ENCODE measurements at regions not wholly inside any gene's neighbourhood (a gene's known extent, or its start where the extent isn't known, plus 50 kb on each side); places are given as distances from the start of the nearest gene placed in this dataset.
"Not testable (repeated sequence)": the region's sequence is repeated elsewhere in the genome, so short reads cannot be mapped to it uniquely, and the experiment has no call there.

DNA sequence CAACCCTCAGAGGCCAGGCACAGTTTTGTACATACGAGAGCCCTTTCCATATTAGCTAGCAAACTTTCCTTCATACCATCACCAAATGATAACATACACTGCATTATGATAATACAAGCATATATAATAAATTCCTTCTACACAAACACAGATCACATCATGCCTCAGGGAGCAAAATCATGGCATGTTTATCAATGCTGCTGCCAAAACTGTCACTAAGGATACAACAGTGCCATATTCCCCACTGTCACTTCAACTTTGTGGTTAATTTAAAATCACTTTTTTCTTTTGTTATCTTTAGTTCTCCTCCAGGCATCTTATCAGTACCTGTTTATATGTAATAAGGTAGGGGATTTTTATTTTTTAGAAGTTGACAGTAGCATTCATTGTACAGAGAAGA lies 196.3 kb downstream of the EPM2A start:
- no peak for DNase-seq (ENCODE audit: low read depth in 2 of 2)

DNA sequence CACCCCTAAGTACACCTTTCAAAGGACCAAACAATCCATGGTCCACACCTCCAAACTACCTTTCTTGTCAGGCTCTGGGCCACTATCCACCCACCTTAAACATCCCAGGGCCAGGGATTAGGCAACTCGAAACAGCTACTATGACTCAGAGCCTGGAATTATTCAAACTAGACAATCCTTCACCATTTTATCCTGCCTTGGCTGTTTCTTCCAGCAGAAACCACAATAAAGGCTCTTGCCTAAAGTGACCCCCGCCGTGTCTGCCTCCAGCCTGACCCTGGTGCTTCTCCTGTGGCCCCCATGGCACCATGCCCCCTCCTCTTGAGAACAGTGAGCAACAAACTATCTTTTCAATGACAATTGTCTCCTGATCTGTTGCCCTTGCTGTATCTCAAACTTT lies 195.5 kb downstream of the EPM2A start:
- DNase-seq (ENCODE audit: low read depth in 2 of 2): no peak

GRCh38 chr6:145540741-145541140 lies 194.6 kb downstream of the EPM2A start:
- no peak for DNase-seq (ENCODE audit: low read depth in 2 of 2)

GRCh38 chr6:145544041-145544440 lies 191.3 kb downstream of the EPM2A start:
- DNase-seq (ENCODE audit: low read depth in 2 of 2): no peak

- DNase-seq (ENCODE audit: low read depth in 2 of 2): no peak
Observed at GRCh38 chr6:145544514-145544913, 190.8 kb downstream of the EPM2A start.

DNA sequence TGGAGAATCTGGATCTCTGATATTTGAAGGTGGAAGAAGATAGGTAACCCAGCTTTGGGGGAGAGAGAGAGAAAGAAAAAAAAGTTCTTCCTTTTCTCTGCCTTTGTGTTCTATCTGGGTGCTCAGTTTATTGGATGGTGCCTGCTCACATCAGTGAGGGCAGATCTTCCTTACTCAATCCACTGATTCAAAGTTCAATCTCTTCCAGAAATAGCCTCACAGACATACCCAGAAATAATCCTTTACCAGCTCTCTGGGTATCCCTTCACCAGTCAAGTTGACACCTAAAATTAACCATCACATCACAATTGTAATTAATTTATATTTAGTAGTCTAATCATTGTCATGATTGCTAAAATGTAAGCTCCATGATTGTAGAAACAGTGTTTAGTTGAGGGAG lies 189.1 kb downstream of the EPM2A start:
- DNase-seq (ENCODE audit: low read depth in 2 of 2): no peak

DNA sequence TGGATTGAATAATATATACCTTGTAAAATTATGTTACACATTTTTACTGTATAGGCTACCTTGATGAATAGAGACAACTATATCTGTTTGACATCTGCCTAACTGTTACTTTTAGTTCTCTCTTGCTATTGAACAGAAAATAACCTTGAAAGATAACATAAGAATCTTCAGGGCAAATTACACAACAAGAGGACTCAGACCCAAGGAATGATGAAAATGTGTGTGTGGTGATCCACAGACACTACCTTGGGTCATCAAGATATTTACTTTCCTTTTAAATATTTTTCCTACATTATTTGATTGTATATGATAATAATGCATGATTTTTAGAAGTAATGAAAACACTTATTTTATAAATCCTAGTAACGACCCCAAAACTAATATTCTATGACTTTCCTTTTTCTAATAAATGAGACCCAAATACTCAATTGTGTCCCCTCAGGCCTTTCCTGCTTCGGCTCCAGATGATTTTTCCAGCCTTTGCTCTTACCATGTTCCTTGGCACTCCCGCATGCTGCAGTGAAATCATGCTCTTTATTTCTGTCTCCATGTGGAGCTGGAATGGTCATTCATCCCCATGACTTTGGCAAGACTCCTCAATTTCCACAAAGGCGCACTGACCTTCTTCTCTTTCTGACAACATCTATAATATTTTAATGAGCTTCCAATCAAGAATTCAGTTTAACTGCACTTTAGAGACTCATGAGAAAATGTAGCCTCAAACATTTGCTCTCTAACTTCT lies 187.6 kb downstream of the EPM2A start:
- DNase-seq (ENCODE audit: low read depth in 2 of 2): no peak

DNA sequence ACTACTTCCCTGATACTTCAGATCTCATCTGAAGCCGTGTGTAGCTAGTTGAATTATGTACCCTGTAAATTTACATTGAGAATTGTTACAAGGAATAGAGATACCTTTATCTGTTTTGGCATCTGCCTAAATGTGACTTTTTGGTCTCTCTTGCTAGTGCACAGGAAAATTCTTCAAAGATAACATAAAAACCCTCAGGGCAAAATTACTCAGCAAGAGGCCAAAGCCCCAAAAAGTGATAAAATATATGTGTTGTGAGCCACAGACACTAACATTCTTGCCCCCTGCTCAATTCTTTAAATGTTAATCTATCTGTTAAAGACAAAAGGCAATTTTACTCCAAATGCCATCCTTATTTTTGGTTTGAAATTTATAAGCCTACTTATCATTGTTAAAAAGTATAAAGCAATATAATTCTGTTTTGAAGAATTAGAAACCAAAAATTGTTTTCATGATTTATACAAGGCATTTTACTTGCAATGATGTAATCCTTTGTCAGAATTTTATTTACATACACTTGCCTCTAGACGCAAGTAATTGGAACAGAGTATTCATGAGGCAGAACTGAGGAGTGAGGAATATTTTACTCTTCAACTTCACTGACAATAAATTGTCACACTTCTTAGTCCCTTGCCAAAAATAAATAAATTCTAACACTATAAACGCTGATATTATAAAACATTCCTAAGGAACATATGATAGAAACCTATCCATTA lies 186.2 kb downstream of the EPM2A start:
- no peak for DNase-seq (ENCODE audit: low read depth in 2 of 2)

- DNase-seq (ENCODE audit: low read depth in 2 of 2): no peak
Observed at GRCh38 chr6:145551164-145551563, 184.2 kb downstream of the EPM2A start.

DNA sequence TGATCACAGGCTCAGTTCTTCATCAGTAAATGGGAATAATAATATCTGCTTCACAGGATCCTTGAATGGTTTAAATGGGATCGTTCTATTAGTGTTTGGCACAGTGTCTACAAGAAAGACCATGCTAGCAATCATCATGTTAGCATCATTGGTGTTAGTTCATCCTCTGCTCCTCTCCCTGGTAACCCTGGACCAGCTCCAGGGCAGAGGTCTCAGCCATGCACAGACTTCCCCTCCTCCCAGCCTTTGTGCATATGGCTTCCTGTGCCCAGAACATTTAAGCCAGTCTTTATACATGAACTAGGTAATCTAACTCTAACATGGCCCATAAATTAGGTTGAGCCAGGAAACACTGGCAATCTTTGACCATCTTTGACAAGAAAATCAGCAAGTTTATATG lies 180.2 kb downstream of the EPM2A start:
- DNase-seq (ENCODE audit: low read depth in 2 of 2): no peak

GRCh38 chr6:145557474-145557873 lies 177.8 kb downstream of the EPM2A start:
- no peak for DNase-seq (ENCODE audit: low read depth in 2 of 2)

DNA sequence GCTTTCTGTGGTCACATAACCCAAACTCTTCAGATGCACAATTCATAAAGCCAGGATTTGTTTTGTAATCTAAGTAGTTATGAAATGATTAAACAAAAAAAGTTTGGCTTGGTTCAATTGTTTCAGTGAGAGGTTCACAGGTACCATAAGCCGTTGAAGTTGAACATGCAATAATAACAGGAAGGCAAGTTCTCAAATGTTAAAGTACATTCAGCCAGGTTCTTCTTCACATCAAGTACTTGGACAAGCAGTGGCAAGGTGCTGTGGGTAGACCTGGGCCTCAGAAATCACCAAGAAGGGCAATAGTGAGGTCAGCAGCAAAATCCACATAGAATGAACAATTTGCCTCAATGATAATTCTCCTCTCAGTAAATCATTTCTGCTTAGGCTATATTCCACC lies 175.5 kb downstream of the EPM2A start:
- no peak for DNase-seq (ENCODE audit: low read depth in 2 of 2)

GRCh38 chr6:145561095-145562072 lies 173.9 kb downstream of the EPM2A start:
- no peak for DNase-seq (ENCODE audit: low read depth in 2 of 2)

GRCh38 chr6:145562771-145563615 lies 172.3 kb downstream of the EPM2A start:
- no peak for DNase-seq (ENCODE audit: low read depth in 2 of 2)

GRCh38 chr6:145564553-145564952 lies 170.8 kb downstream of the EPM2A start:
- DNase-seq (ENCODE audit: low read depth in 2 of 2): no peak

- DNase-seq (ENCODE audit: low read depth in 2 of 2): no peak
Observed at GRCh38 chr6:145567684-145568252, 167.6 kb downstream of the EPM2A start.

- DNase-seq (ENCODE audit: low read depth in 2 of 2): no peak
Observed at GRCh38 chr6:145569140-145569539, 166.2 kb downstream of the EPM2A start.

DNA sequence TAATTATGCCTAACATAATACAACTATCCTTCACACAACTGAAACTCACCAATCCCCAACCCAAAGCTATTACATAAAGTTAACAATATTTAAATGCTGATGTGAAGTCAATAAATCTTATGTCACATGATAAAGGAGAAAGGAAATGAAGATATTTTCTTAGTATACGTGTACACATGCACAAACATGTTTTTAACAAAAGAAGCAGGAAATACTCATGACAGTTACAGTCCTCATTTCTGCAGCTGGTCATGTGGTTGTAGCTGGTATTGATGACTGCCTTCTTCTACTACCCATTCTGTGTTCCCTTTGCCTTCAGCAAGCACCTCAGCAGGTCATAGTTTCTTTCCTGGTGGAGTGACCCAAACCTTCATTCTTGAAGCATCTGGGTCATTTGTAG lies 165.0 kb downstream of the EPM2A start:
- not testable (repeated sequence) for DNase-seq (ENCODE audit: low read depth in 2 of 2)

DNA sequence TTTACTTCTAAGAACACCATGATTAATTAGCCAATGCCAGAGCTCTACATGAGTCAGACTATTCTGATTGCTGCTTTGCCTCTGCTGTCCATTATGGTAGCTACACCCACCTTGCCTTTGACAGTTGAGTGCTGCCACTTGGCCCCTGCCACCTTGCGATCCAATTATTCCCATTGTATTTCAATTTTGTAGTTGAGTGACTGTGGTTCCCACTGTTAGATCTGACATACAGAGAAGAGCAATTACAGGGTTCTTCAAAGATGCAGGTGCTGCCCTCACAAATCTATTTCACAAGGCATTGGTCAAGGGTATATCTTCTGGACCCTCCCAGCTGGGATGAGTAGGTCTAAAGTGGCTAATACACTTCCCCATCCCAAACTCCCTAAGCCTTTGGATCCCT lies 161.1 kb downstream of the EPM2A start:
- DNase-seq (ENCODE audit: low read depth in 2 of 2): not testable (repeated sequence)

All from stimulated activated CD4-positive, alpha-beta T cell treated with anti-CD3 and anti-CD28 coated beads, Interleukin-1b, Interleukin-23, amount 100 ng/mL, for 1 hour (primary cell).